K562 (cell line): ENCODE measurements at regions not wholly inside any gene's neighbourhood (a gene's known extent, or its start where the extent isn't known, plus 50 kb on each side); places are given as distances from the start of the nearest gene placed in this dataset.
A peak's percentile ranks its signal among the peaks of the same experiment; 100 is the strongest.

ENCODE experiments used
- CREB5 ChIP-seq: fragments of 250-450 bp; sonication (Bioruptor Pico); IDR thresholded peaks from 2 replicates; pipeline ENCODE4 v1.5.0; 2020; ENCODE audit warnings: mild to moderate bottlenecking
- CXXC5 ChIP-seq: fragments of 250-450 bp; sonication (Bioruptor Pico); IDR thresholded peaks from 2 replicates; pipeline ENCODE4 v1.8.0; 2022; ENCODE audit warnings: inconsistent platforms, mild to moderate bottlenecking, moderate library complexity
- ELF2 ChIP-seq: fragments of 250-450 bp; sonication (Bioruptor Pico); IDR thresholded peaks from 2 replicates; pipeline ENCODE4 v1.5.0; 2021; ENCODE audit warnings: mild to moderate bottlenecking
- ETV5 ChIP-seq: sonication (generic); formaldehyde crosslinking; IDR thresholded peaks from 2 replicates; pipeline ENCODE4 v1.4.0; 2020; ENCODE audit warnings: low read depth, mild to moderate bottlenecking, missing genetic modification reagents
- MAX ChIP-seq: sonication (generic); formaldehyde crosslinking; IDR thresholded peaks from 2 replicates; pipeline ENCODE4 v1.9.0; 2022; ENCODE audit warnings: mild to moderate bottlenecking, missing genetic modification reagents
- MYC ChIP-seq, 2 experiments: fragments of 250-450 bp in 1 of 2; sonication (Bioruptor Pico) in 1 of 2; IDR thresholded peaks; 2 replicates each; pipeline versions ENCODE4 v1.5.1 to v1.6.1; 2012 to 2021; ENCODE audit warnings: low read depth in 2 of 2, borderline replicate concordance in 1 of 2, improper control_type of control experiment in 1 of 2, low read length in 1 of 2, mild to moderate bottlenecking in 1 of 2, moderate library complexity in 1 of 2
- RAD51 ChIP-seq: fragments of 450-650 bp; IDR thresholded peaks from 2 replicates; pipeline ENCODE4 v1.7.1; 2016; ENCODE audit warnings: low read depth, mild to moderate bottlenecking, borderline replicate concordance
- REST ChIP-seq, 2 experiments: fragments of 450-650 bp; formaldehyde crosslinking in 1 of 2; IDR thresholded peaks; 2 replicates each; pipeline versions ENCODE4 v1.4.0 to v1.6.1; 2014 to 2020; ENCODE audit warnings: mild to moderate bottlenecking in 2 of 2, borderline replicate concordance in 1 of 2, low read depth in 1 of 2
- TAF1 ChIP-seq: IDR thresholded peaks from 2 replicates; pipeline ENCODE4 v1.6.1; 2011; ENCODE audit warnings: mild to moderate bottlenecking, low read length, moderate library complexity; ENCODE audit not compliant: insufficient read depth, control insufficient read depth, severe bottlenecking; ENCODE audit errors: extremely low read depth
- TEAD1 ChIP-seq, 2 experiments: fragments of 450-650 bp in 1 of 2; sonication (generic) in 1 of 2; formaldehyde crosslinking; IDR thresholded peaks; 2 replicates each; pipeline versions ENCODE4 v1.4.0 to v1.8.0; 2020 to 2022; ENCODE audit warnings: mild to moderate bottlenecking in 2 of 2, missing genetic modification reagents in 1 of 2
- TEAD4 ChIP-seq, 2 experiments: sonication (generic) in 1 of 2; formaldehyde crosslinking in 1 of 2; IDR thresholded peaks; 2 replicates each; pipeline versions ENCODE4 v1.6.1 to v1.8.0; 2012 to 2022; ENCODE audit warnings: borderline replicate concordance in 1 of 2, inconsistent platforms in 1 of 2, low read length in 1 of 2, mild to moderate bottlenecking in 1 of 2, missing genetic modification reagents in 1 of 2
- ZBTB33 ChIP-seq: sonication (generic); formaldehyde crosslinking; IDR thresholded peaks from 2 replicates; pipeline ENCODE4 v1.8.1; 2023; ENCODE audit warnings: mild to moderate bottlenecking, missing genetic modification reagents

DNA sequence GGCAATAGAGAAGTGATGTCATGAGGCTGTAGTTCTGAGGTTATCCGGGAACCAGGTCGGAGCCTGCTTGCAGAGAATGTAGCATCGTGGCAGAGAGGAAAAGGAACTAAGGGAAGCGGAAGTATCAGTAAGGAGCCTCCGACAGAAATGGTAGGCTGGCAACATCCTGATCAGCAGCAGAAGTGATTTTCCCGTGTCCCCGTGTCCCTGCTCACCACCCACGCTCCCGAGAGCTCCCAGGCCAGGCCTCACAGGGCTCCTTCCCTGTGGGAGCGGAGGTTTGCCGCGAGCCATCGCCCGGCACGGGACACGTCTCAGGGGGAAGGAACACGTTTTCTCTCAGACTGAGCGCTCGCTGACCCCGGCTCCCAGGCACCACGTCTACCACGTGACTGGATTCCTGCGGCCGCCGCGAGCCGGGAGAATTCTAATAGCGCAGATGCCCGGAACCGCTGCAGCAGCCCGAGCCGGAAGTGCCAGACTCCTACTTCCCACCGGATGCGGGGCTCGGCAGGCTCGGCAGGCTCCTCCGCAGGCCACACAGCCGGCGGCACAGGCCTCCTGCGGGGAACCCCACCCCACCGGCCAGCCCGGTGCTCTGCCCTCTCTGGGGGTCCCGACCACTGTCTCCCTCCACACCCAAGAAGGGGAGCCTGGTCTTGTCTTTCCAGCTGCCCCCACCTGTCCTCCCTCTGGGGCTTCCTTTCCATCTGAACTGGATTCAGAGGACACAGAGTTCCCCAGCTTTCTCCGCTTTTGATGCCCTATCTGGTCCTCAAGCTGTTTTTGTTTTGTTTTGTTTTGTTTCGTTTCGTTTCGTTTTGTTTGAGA lies 99.3 kb downstream of the BDH1 start (continued):
- TF ChIP-seq ZBTB33 (CRISPR knock-in tag) (0 out of 2 replicates have a peak, but pooled peaks have one; percentile 66), TEAD1 (CRISPR knock-in tag; IDR thresholded peaks at IDR 0.05) (peak in 1 of 2 experiments; percentile 77; a peak in 1 of 4 replicates), ELF2 (peak; percentile 60; the same call in 1 of the 2 replicates), MAX (CRISPR knock-in tag) (peak; percentile 81), MYC (IDR thresholded peaks at IDR 0.05; ENCODE audit: low read depth, low read length) (peak; percentile 71), MYC (CRISPR knock-in tag; IDR thresholded peaks at IDR 0.05; ENCODE audit: borderline replicate concordance, low read depth) (no peak), TEAD4 (IDR thresholded peaks at IDR 0.05; ENCODE audit: low read length) (0 out of 2 replicates have a peak, but pooled peaks have one; percentile 28), TEAD4 (CRISPR knock-in tag; IDR thresholded peaks at IDR 0.05; ENCODE audit: borderline replicate concordance) (no peak), ETV5 (CRISPR knock-in tag) (0 out of 2 replicates have a peak, but pooled peaks have one; percentile 25), REST (IDR thresholded peaks at IDR 0.05; ENCODE audit: borderline replicate concordance) (peak; percentile 37; the same call in 1 of the 2 replicates), REST (CRISPR knock-in tag; IDR thresholded peaks at IDR 0.05; ENCODE audit: low read depth) (no peak), RAD51 (peak; percentile 89), CREB5 (CRISPR knock-in tag) (no peak), TAF1 (peak; percentile 39), CXXC5 (CRISPR knock-in tag) (peak; percentile 79)
